ENCODE measurements at regions not wholly inside any gene's neighbourhood (a gene's known extent, or its start where the extent isn't known, plus 50 kb on each side); places are given as distances from the start of the nearest gene placed in this dataset.
"Not testable (repeated sequence)": the region's sequence is repeated elsewhere in the genome, so short reads cannot be mapped to it uniquely, and the experiment has no call there.

- not testable (repeated sequence) for H3K36me3 Mint-ChIP-seq (ENCODE audit: low read depth); H3K27me3 Mint-ChIP-seq; H3K4me1 Mint-ChIP-seq (ENCODE audit: low read depth); H3K9me3 Mint-ChIP-seq
- peak; percentile 42 for DNase-seq
- H3K4me3 Mint-ChIP-seq: peak overlapping the region; percentile 79
- H3K27ac Mint-ChIP-seq: peak overlapping the region; percentile 7
Observed at GRCh38 chr2:156254637-156255067, 77.9 kb downstream of the NR4A2 start.

- Mint-ChIP-seq H3K36me3 (ENCODE audit: low read depth) (no peaks in the 10 kb centered on the region), H3K9me3 (no peaks in the 10 kb centered on the region), H3K27ac (no peak overlapping the region), H3K27me3 (peaks cover 7% of the 10 kb centered on the region), H3K4me3 (peak overlapping the region; percentile 79), H3K4me1 (ENCODE audit: low read depth) (peaks cover 4% of the 10 kb centered on the region)
- no peak for DNase-seq
Observed at GRCh38 chr2:156253765-156254164, 78.8 kb downstream of the NR4A2 start.

- Mint-ChIP-seq H3K36me3 (ENCODE audit: low read depth) (no peaks in the 10 kb centered on the region), H3K4me1 (ENCODE audit: low read depth) (no peaks in the 10 kb centered on the region), H3K9me3 (peaks cover 2% of the 10 kb centered on the region), H3K27ac (no peak overlapping the region), H3K27me3 (peaks cover 4% of the 10 kb centered on the region), H3K4me3 (no peak overlapping the region)
- DNase-seq: no peak
Observed at GRCh38 chr2:156242874-156243273, 89.6 kb downstream of the NR4A2 start.

- DNase-seq: no peak
- Mint-ChIP-seq H3K4me1 (ENCODE audit: low read depth) (no peaks in the 10 kb centered on the region), H3K27ac (no peak overlapping the region), H3K36me3 (ENCODE audit: low read depth) (no peaks in the 10 kb centered on the region), H3K27me3 (no peaks in the 10 kb centered on the region), H3K4me3 (no peak overlapping the region), H3K9me3 (peaks cover 21% of the 10 kb centered on the region)
Observed at GRCh38 chr2:156237558-156237957, 95.0 kb downstream of the NR4A2 start.

GRCh38 chr2:156229724-156230362 is 102.7 kb downstream of the NR4A2 start:
- H3K27ac Mint-ChIP-seq: no peak overlapping the region
- peaks cover 6% of the 10 kb centered on the region for H3K27me3 Mint-ChIP-seq
- H3K36me3 Mint-ChIP-seq (ENCODE audit: low read depth): peaks cover 3% of the 10 kb centered on the region
- H3K4me3 Mint-ChIP-seq: no peak overlapping the region
- H3K9me3 Mint-ChIP-seq: peaks cover 35% of the 10 kb centered on the region
- H3K4me1 Mint-ChIP-seq (ENCODE audit: low read depth): no peaks in the 10 kb centered on the region
- DNase-seq: no peak

GRCh38 chr2:156223328-156223727 is 109.2 kb downstream of the NR4A2 start:
- peaks cover 11% of the 10 kb centered on the region for H3K27me3 Mint-ChIP-seq

GRCh38 chr2:156221703-156222102 is 110.8 kb downstream of the NR4A2 start:
- peaks cover 39% of the 10 kb centered on the region for H3K9me3 Mint-ChIP-seq
- peaks cover 18% of the 10 kb centered on the region for H3K36me3 Mint-ChIP-seq (ENCODE audit: low read depth)

More at GRCh38 chr2:156223328-156223727, 109.2 kb downstream of the NR4A2 start:
- not testable (repeated sequence) for H3K4me3 Mint-ChIP-seq; H3K27ac Mint-ChIP-seq; H3K4me1 Mint-ChIP-seq (ENCODE audit: low read depth); DNase-seq
- peaks cover 39% of the 10 kb centered on the region for H3K9me3 Mint-ChIP-seq
- H3K36me3 Mint-ChIP-seq (ENCODE audit: low read depth): peaks cover 18% of the 10 kb centered on the region

GRCh38 chr2:156219491-156220100 is 112.9 kb downstream of the NR4A2 start:
- Mint-ChIP-seq H3K4me3 (no peak overlapping the region), H3K9me3 (peaks cover 34% of the 10 kb centered on the region), H3K36me3 (ENCODE audit: low read depth) (peaks cover 14% of the 10 kb centered on the region), H3K4me1 (ENCODE audit: low read depth) (no peaks in the 10 kb centered on the region), H3K27me3 (peaks cover 24% of the 10 kb centered on the region), H3K27ac (no peak overlapping the region)
- DNase-seq: no peak

More at GRCh38 chr2:156221703-156222102, 110.8 kb downstream of the NR4A2 start:
- H3K27me3 Mint-ChIP-seq: peaks cover 14% of the 10 kb centered on the region
- no peaks in the 10 kb centered on the region for H3K4me1 Mint-ChIP-seq (ENCODE audit: low read depth)
- DNase-seq: no peak
- no peak overlapping the region for H3K4me3 Mint-ChIP-seq
- H3K27ac Mint-ChIP-seq: no peak overlapping the region

- no peaks in the 10 kb centered on the region for H3K4me1 Mint-ChIP-seq (ENCODE audit: low read depth)
Observed at GRCh38 chr2:156215656-156216055, 116.9 kb downstream of the NR4A2 start.

GRCh38 chr2:156211318-156211717 is 121.2 kb downstream of the NR4A2 start:
- Mint-ChIP-seq H3K4me3 (no peak overlapping the region), H3K4me1 (ENCODE audit: low read depth) (no peaks in the 10 kb centered on the region), H3K36me3 (ENCODE audit: low read depth) (no peaks in the 10 kb centered on the region), H3K27ac (no peak overlapping the region), H3K9me3 (no peaks in the 10 kb centered on the region), H3K27me3 (peaks cover 31% of the 10 kb centered on the region)
- no peak for DNase-seq

More at GRCh38 chr2:156215656-156216055, 116.9 kb downstream of the NR4A2 start:
- Mint-ChIP-seq H3K36me3 (ENCODE audit: low read depth) (peaks cover 3% of the 10 kb centered on the region), H3K27me3 (peaks cover 37% of the 10 kb centered on the region), H3K4me3 (no peak overlapping the region), H3K9me3 (peaks cover 4% of the 10 kb centered on the region), H3K27ac (no peak overlapping the region)
- DNase-seq: no peak

- Mint-ChIP-seq H3K9me3 (no peaks in the 10 kb centered on the region), H3K4me3 (no peak overlapping the region), H3K27me3 (peaks cover 7% of the 10 kb centered on the region), H3K36me3 (ENCODE audit: low read depth) (no peaks in the 10 kb centered on the region), H3K27ac (no peak overlapping the region), H3K4me1 (ENCODE audit: low read depth) (no peaks in the 10 kb centered on the region)
- no peak for DNase-seq
Observed at GRCh38 chr2:156206355-156206754, 126.2 kb downstream of the NR4A2 start.

- no peak overlapping the region for H3K4me3 Mint-ChIP-seq
- no peak for DNase-seq
- H3K4me1 Mint-ChIP-seq (ENCODE audit: low read depth): no peaks in the 10 kb centered on the region
- peaks cover 7% of the 10 kb centered on the region for H3K27me3 Mint-ChIP-seq
- H3K36me3 Mint-ChIP-seq (ENCODE audit: low read depth): no peaks in the 10 kb centered on the region
- H3K9me3 Mint-ChIP-seq: no peaks in the 10 kb centered on the region
- H3K27ac Mint-ChIP-seq: no peak overlapping the region
Observed at GRCh38 chr2:156199588-156199987, 132.9 kb downstream of the NR4A2 start.

GRCh38 chr2:156196031-156196430 is 136.5 kb downstream of the NR4A2 start:
- H3K36me3 Mint-ChIP-seq (ENCODE audit: low read depth): no peaks in the 10 kb centered on the region
- H3K4me3 Mint-ChIP-seq: no peak overlapping the region
- no peaks in the 10 kb centered on the region for H3K9me3 Mint-ChIP-seq
- peaks cover 3% of the 10 kb centered on the region for H3K4me1 Mint-ChIP-seq (ENCODE audit: low read depth)
- DNase-seq: no peak
- no peak overlapping the region for H3K27ac Mint-ChIP-seq
- no peaks in the 10 kb centered on the region for H3K27me3 Mint-ChIP-seq

GRCh38 chr2:156192468-156192867 is 140.1 kb downstream of the NR4A2 start:
- no peak overlapping the region for H3K27ac Mint-ChIP-seq
- no peaks in the 10 kb centered on the region for H3K27me3 Mint-ChIP-seq
- H3K4me3 Mint-ChIP-seq: no peak overlapping the region
- no peak for DNase-seq
- H3K36me3 Mint-ChIP-seq (ENCODE audit: low read depth): no peaks in the 10 kb centered on the region
- H3K4me1 Mint-ChIP-seq (ENCODE audit: low read depth): peaks cover 3% of the 10 kb centered on the region
- H3K9me3 Mint-ChIP-seq: no peaks in the 10 kb centered on the region

GRCh38 chr2:156191527-156191926 is 141.0 kb downstream of the NR4A2 start:
- H3K27ac Mint-ChIP-seq: no peak overlapping the region
- DNase-seq: no peak
- no peaks in the 10 kb centered on the region for H3K9me3 Mint-ChIP-seq
- H3K4me3 Mint-ChIP-seq: no peak overlapping the region
- H3K27me3 Mint-ChIP-seq: no peaks in the 10 kb centered on the region
- no peaks in the 10 kb centered on the region for H3K36me3 Mint-ChIP-seq (ENCODE audit: low read depth)
- peaks cover 3% of the 10 kb centered on the region for H3K4me1 Mint-ChIP-seq (ENCODE audit: low read depth)

All from activated T-cell treated with anti-CD3 and anti-CD28 coated beads, Interleukin-2, amount 50 U/mL, for 24 hours (primary cell).